HepG2 (cell line): ENCODE measurements at regions not wholly inside any gene's neighbourhood (a gene's known extent, or its start where the extent isn't known, plus 50 kb on each side); places are given as distances from the start of the nearest gene placed in this dataset.

Experiments used
- AGO2 ChIP-seq: fragments of 200-400 bp; formaldehyde crosslinking; optimal IDR thresholded peaks from 2 replicates; pipeline ENCODE3; 2017; ENCODE audit warnings: mild to moderate bottlenecking, low read depth, low read length, moderate library complexity
- HNF4A ChIP-seq: sonication (generic); formaldehyde crosslinking; IDR thresholded peaks from 2 replicates; pipeline ENCODE4 v1.4.0; 2020; ENCODE audit warnings: missing genetic modification reagents
- STAT6 ChIP-seq: sonication (generic); formaldehyde crosslinking; IDR thresholded peaks from 2 replicates; pipeline ENCODE4 v1.4.0; 2020; ENCODE audit warnings: missing genetic modification reagents, mild to moderate bottlenecking, borderline replicate concordance
- ZBTB42 ChIP-seq: sonication (generic); formaldehyde crosslinking; IDR thresholded peaks from 2 replicates; pipeline ENCODE4 v1.5.0; 2020; ENCODE audit warnings: mild to moderate bottlenecking, missing genetic modification reagents
- ZNF709 ChIP-seq: sonication (generic); formaldehyde crosslinking; IDR thresholded peaks from 2 replicates; pipeline ENCODE4 v1.5.0; 2020; ENCODE audit warnings: mild to moderate bottlenecking, missing genetic modification reagents
- TF ChIP-seq, protein P1 (sequence below): sonication (generic); formaldehyde crosslinking; IDR thresholded peaks from 2 replicates; pipeline ENCODE4 v1.5.1; 2020; ENCODE audit warnings: missing genetic modification reagents, mild to moderate bottlenecking, borderline replicate concordance
- TF ChIP-seq, protein P2 (sequence below): sonication (generic); formaldehyde crosslinking; IDR thresholded peaks from 2 replicates; pipeline ENCODE4 v1.4.0; 2020; ENCODE audit warnings: missing genetic modification reagents
- TF ChIP-seq, protein P3 (sequence below): IDR thresholded peaks from 2 replicates; pipeline ENCODE4 v1.6.1; 2016; ENCODE audit warnings: low read depth, borderline replicate concordance

DNA sequence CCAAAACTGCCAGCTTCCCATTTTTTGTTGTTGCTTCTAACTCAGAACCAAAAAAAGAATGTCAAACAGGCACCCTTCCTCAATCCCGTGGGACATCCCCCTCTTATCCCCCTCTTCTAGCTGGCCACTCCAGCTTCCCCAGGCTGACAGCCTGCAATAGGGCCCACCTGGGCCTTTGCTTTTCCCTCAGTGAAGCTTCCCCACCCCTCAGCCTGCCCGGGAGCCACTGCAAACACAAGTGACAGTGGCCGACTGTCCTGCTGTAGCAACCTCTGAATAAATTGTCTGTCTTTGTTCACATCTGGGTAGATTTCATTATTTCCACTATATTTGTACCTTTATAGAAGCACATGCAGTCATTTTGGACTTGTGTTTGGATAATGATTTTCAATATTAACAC, 245.3 kb downstream of the GADD45G start (continued):
- TF ChIP-seq, protein P1, sequence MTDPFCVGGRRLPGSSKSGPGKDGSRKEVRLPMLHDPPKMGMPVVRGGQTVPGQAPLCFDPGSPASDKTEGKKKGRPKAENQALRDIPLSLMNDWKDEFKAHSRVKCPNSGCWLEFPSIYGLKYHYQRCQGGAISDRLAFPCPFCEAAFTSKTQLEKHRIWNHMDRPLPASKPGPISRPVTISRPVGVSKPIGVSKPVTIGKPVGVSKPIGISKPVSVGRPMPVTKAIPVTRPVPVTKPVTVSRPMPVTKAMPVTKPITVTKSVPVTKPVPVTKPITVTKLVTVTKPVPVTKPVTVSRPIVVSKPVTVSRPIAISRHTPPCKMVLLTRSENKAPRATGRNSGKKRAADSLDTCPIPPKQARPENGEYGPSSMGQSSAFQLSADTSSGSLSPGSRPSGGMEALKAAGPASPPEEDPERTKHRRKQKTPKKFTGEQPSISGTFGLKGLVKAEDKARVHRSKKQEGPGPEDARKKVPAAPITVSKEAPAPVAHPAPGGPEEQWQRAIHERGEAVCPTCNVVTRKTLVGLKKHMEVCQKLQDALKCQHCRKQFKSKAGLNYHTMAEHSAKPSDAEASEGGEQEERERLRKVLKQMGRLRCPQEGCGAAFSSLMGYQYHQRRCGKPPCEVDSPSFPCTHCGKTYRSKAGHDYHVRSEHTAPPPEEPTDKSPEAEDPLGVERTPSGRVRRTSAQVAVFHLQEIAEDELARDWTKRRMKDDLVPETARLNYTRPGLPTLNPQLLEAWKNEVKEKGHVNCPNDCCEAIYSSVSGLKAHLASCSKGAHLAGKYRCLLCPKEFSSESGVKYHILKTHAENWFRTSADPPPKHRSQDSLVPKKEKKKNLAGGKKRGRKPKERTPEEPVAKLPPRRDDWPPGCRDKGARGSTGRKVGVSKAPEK (CRISPR knock-in tag), result no peak
- TF ChIP-seq AGO2, result no peak
- TF ChIP-seq STAT6 (CRISPR knock-in tag), result no peak
- TF ChIP-seq, protein P2, sequence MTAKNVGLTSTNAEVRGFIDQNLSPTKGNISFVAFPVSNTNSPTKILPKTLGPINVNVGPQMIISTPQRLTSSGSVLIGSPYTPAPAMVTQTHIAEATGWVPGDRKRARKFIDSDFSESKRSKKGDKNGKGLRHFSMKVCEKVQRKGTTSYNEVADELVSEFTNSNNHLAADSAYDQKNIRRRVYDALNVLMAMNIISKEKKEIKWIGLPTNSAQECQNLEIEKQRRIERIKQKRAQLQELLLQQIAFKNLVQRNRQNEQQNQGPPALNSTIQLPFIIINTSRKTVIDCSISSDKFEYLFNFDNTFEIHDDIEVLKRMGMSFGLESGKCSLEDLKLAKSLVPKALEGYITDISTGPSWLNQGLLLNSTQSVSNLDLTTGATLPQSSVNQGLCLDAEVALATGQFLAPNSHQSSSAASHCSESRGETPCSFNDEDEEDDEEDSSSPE (CRISPR knock-in tag), result no peak
- TF ChIP-seq ZBTB42 (CRISPR knock-in tag), result no peak
- TF ChIP-seq, protein P3, sequence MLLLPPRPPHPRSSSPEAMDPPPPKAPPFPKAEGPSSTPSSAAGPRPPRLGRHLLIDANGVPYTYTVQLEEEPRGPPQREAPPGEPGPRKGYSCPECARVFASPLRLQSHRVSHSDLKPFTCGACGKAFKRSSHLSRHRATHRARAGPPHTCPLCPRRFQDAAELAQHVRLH (CRISPR knock-in tag), result no peak
- TF ChIP-seq ZNF709, result no peak
- TF ChIP-seq HNF4A, result no peak
- TF ChIP-seq, all 625 proteins: peak for 0
